SK-N-SH (cell line): ENCODE measurements at regions not wholly inside any gene's neighbourhood (a gene's known extent, or its start where the extent isn't known, plus 50 kb on each side); places are given as distances from the start of the nearest gene placed in this dataset.

ENCODE experiments used
- CTCF ChIP-seq: fragments of 200-600 bp; sonication (generic); IDR thresholded peaks from 2 replicates; pipeline ENCODE4 v1.6.1; 2017; ENCODE audit warnings: antibody characterized with exemption, mild to moderate bottlenecking, moderate library complexity
- EP300 ChIP-seq, 2 experiments: IDR thresholded peaks; 2 replicates each; pipeline versions ENCODE4 v1.4.0 to v1.6.1; 2012; ENCODE audit warnings: borderline replicate concordance in 1 of 2, low read depth in 1 of 2, low read length in 1 of 2
- EZH2phosphoT487 ChIP-seq: fragments of 200-600 bp; sonication (generic); IDR thresholded peaks from 2 replicates; pipeline ENCODE4 v1.6.1; 2017; ENCODE audit warnings: low read depth, mixed run types, mild to moderate bottlenecking, antibody characterized with exemption, moderate library complexity, borderline replicate concordance
- POLR2AphosphoS5 ChIP-seq: IDR thresholded peaks from 2 replicates; pipeline ENCODE4 v1.6.1; 2012; ENCODE audit warnings: low read depth, low read length
- TAF1 ChIP-seq: IDR thresholded peaks from 2 replicates; pipeline ENCODE4 v1.6.1; 2012; ENCODE audit warnings: low read depth, mild to moderate bottlenecking, low read length, moderate library complexity, borderline replicate concordance
- TF ChIP-seq, protein P1 (sequence below): fragments of 150-350 bp; IDR thresholded peaks from 2 replicates; pipeline ENCODE4 v1.6.1; 2017; ENCODE audit warnings: antibody characterized with exemption, low read length, low read depth, borderline replicate concordance
- TF ChIP-seq, protein P2 (sequence below): IDR thresholded peaks from 2 replicates; pipeline ENCODE4 v1.6.1; 2012; ENCODE audit warnings: mild to moderate bottlenecking, low read depth, low read length, moderate library complexity

DNA sequence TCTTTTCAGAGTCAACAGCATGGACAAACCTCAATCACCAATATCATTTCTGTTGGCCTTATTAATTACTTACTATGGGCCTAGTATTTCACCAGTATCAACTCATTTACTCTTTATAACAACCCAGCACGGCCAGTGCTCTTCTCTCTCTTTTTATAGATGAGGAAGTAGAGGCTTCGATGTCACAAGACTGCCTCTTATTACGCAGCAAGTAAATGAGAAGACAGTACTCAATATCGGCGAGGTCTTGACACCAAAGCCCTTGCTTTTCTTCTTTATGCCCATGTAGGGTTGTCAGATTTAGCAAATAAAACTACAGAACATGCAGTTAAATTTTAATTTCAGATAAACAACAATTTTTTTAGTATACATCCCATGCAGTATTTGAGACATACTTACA, 99.0 kb upstream of the KCNMB2 start:
- TF ChIP-seq, protein P1, sequence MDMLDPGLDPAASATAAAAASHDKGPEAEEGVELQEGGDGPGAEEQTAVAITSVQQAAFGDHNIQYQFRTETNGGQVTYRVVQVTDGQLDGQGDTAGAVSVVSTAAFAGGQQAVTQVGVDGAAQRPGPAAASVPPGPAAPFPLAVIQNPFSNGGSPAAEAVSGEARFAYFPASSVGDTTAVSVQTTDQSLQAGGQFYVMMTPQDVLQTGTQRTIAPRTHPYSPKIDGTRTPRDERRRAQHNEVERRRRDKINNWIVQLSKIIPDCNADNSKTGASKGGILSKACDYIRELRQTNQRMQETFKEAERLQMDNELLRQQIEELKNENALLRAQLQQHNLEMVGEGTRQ: no peak
- TF ChIP-seq EZH2phosphoT487: no peak
- TF ChIP-seq TAF1: no peak
- TF ChIP-seq POLR2AphosphoS5: no peak
- no peak for TF ChIP-seq CTCF
- no peak for TF ChIP-seq EP300 (IDR thresholded peaks at IDR 0.05; ENCODE audit: borderline replicate concordance in 1 of 2, low read depth in 1 of 2, low read length in 1 of 2)
- TF ChIP-seq, protein P2, sequence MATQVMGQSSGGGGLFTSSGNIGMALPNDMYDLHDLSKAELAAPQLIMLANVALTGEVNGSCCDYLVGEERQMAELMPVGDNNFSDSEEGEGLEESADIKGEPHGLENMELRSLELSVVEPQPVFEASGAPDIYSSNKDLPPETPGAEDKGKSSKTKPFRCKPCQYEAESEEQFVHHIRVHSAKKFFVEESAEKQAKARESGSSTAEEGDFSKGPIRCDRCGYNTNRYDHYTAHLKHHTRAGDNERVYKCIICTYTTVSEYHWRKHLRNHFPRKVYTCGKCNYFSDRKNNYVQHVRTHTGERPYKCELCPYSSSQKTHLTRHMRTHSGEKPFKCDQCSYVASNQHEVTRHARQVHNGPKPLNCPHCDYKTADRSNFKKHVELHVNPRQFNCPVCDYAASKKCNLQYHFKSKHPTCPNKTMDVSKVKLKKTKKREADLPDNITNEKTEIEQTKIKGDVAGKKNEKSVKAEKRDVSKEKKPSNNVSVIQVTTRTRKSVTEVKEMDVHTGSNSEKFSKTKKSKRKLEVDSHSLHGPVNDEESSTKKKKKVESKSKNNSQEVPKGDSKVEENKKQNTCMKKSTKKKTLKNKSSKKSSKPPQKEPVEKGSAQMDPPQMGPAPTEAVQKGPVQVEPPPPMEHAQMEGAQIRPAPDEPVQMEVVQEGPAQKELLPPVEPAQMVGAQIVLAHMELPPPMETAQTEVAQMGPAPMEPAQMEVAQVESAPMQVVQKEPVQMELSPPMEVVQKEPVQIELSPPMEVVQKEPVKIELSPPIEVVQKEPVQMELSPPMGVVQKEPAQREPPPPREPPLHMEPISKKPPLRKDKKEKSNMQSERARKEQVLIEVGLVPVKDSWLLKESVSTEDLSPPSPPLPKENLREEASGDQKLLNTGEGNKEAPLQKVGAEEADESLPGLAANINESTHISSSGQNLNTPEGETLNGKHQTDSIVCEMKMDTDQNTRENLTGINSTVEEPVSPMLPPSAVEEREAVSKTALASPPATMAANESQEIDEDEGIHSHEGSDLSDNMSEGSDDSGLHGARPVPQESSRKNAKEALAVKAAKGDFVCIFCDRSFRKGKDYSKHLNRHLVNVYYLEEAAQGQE: no peak
